HS-5 (cell line): ENCODE measurements at regions not wholly inside any gene's neighbourhood (a gene's known extent, or its start where the extent isn't known, plus 50 kb on each side); places are given as distances from the start of the nearest gene placed in this dataset.

Experiments used
- DNase-seq: peaks from one replicate; pipeline ENCODE4 v3.0.0-alpha.2; 2012; ENCODE audit warnings: low read depth

- no peak for DNase-seq
Measured at GRCh38 chr10:93178226-93178625, 104.5 kb downstream of the CYP26A1 start.

GRCh38 chr10:93180482-93180931 is 106.8 kb downstream of the CYP26A1 start:
- DNase-seq, result no peak

- DNase-seq, result no peak
Measured at GRCh38 chr10:93181271-93182048, 107.8 kb downstream of the CYP26A1 start.

- DNase-seq, result no peak
Measured at GRCh38 chr10:93182049-93182327, 108.3 kb downstream of the CYP26A1 start.

GRCh38 chr10:93182790-93183189 is 109.1 kb downstream of the CYP26A1 start:
- no peak for DNase-seq

- no peak for DNase-seq
Measured at GRCh38 chr10:93186653-93187052, 113.0 kb downstream of the CYP26A1 start.

- DNase-seq, result no peak
Measured at GRCh38 chr10:93189944-93190343, 116.3 kb downstream of the CYP26A1 start.

- no peak for DNase-seq
Measured at GRCh38 chr10:93190372-93190771, 116.7 kb downstream of the CYP26A1 start.

GRCh38 chr10:93193906-93194305 is 120.2 kb downstream of the CYP26A1 start:
- DNase-seq, result no peak

GRCh38 chr10:93198401-93199131 is 124.9 kb downstream of the CYP26A1 start:
- DNase-seq, result no peak

GRCh38 chr10:93199191-93199751 is 125.6 kb downstream of the CYP26A1 start:
- DNase-seq, result no peak

GRCh38 chr10:93204494-93205485 is 131.1 kb downstream of the CYP26A1 start:
- no peak for DNase-seq

GRCh38 chr10:93206652-93207051 is 133.0 kb downstream of the CYP26A1 start:
- no peak for DNase-seq

- DNase-seq, result no peak
Measured at GRCh38 chr10:93208717-93209464, 135.2 kb downstream of the CYP26A1 start.

GRCh38 chr10:93211991-93212390 is 138.3 kb downstream of the CYP26A1 start:
- DNase-seq, result no peak

- no peak for DNase-seq
Measured at GRCh38 chr10:93215312-93215711, 141.6 kb downstream of the CYP26A1 start.

- no peak for DNase-seq
Measured at GRCh38 chr10:93216341-93216985, 142.8 kb downstream of the CYP26A1 start.

GRCh38 chr10:93218386-93218785 is 144.7 kb downstream of the CYP26A1 start:
- DNase-seq, result no peak

- DNase-seq, result no peak
Measured at GRCh38 chr10:93219347-93219746, 145.7 kb downstream of the CYP26A1 start.

GRCh38 chr10:93220296-93221170 is 146.8 kb downstream of the CYP26A1 start:
- no peak for DNase-seq
